Hypothalamus (tissue), 51 donors: ENCODE measurements at regions not wholly inside any gene's neighbourhood (a gene's known extent, or its start where the extent isn't known, plus 50 kb on each side); places are given as distances from the start of the nearest gene placed in this dataset.

Experiments used
- DNase-seq, 51 donors: peaks; one replicate each; lab custom pipeline; 2025; lab: John Stamatoyannopoulos, UW

- DNase-seq, result no peak
These were observed 221.2 kb downstream of the PRDM2 start for GRCh38 chr1:13921190-13921589.

DNA sequence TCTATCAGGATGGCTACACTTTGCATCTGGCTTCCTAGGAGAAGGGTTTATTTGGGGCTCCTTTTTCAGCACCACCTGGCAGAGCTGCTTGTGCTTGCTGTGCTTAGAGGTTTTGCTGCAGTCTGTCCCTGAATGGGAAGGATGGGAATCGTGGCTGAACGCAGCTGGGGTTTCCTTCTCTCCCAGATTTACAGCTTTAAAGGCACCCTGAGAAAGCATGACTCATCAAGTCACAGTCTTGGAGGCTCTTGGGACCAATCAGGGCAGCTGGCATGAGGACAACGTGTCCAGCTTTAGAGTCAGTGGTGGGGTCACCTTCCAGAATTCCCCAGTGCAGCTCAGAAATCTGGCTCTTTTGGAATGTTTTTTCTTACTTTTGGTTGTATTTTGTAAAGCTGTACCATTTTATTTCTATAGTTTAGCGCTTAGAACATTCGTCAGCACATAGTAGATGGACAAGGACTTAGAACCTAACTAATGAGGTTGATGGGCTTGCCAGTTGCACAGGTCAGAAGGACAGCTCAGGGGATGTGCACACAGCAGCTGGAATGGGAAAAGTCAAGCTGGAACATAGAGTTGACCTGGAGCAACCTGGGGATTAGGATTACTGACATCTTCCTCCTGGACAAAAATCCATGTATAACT lies 222.6 kb downstream of the PRDM2 start:
- peak in 2 of 51 donors; percentile 6 to 21 for DNase-seq

GRCh38 chr1:13926556-13926955 lies 226.6 kb downstream of the PRDM2 start:
- peak in 1 of 51 donors; percentile 26 for DNase-seq

GRCh38 chr1:13927736-13928135 lies 227.7 kb downstream of the PRDM2 start:
- no peak for DNase-seq

- DNase-seq, result no peak
These were observed 229.3 kb downstream of the PRDM2 start for GRCh38 chr1:13929313-13929712.

DNA sequence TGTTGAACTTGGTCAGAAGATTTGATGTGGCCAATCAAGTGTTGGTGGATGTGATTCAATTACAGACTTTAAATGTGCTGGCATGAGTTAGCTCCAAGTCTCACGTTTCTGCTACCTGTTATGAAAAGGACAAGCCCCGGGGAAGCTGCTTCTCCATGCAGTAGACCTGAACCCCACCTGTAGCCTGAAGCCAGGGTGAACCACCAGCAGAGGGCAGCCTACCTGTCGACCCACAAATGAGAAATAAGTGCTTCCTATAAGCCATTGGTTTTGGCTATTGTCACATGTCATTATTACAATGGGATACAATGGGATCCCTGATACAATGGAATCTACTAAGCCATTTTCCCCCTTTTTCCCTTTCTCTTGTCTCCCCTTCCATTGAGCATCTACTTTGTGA lies 230.2 kb downstream of the PRDM2 start:
- no peak for DNase-seq

DNA sequence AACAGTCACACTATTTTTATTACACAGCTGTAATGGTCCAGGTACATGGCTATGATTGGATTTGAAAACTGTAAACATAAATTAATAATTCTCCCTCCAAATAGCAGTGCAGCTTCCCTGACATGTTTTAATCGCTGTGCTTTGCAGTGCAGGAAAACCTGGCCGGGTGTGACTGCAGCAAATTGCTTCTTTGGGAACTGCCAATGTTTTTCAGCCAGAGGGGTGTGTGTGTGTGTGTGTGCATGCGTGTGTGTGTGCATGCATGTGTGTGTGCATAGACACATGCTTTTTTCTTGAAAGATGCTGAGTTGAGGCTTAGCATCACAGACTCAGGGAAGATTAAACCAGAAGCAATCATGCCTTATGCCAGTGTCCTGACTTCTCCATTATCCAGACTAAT lies 231.2 kb downstream of the PRDM2 start:
- no peak for DNase-seq

GRCh38 chr1:13935336-13935735 lies 235.3 kb downstream of the PRDM2 start:
- no peak for DNase-seq

- no peak for DNase-seq
These were observed 241.3 kb downstream of the PRDM2 start for GRCh38 chr1:13941315-13941714.

- no peak for DNase-seq
These were observed 243.1 kb downstream of the PRDM2 start for GRCh38 chr1:13943055-13943454.

DNA sequence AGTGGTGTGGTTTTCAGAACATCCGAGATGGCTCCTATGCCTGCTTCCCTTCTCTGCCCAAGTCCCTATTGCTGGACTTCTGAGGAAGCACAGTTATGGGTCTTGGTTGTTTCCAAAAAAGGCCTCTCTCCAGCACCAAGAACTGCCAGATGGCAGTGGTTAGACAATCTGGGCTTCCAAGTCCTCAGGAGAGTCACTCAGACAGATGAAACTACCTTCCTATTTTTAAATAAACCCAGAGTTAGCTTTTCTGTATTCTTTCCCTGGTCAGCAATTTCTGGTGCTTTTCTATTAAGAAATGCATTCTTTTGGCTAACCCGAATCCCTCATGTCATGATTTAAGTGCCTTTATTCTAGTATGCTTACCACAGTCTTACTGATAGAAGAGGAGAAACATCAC lies 245.9 kb downstream of the PRDM2 start:
- DNase-seq, result no peak

DNA sequence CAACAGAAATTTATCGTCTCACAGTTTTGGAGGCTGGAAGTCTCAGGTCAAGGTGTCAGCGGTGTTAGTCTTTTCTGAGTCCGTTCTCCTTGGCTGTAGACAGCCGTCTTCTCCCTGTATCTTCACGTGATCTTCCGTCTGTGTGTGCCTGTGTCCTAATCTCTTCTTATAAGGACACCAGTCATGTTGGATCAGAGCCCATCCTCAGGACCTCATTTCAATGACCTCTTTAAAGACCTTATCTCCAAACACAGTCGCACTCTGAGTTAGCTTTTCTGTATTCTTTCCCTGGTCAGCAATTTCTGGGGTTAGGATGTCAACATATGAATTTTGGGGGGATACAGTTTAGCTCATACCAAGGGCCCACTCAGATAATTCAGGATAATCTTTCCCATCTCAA lies 247.7 kb downstream of the PRDM2 start:
- DNase-seq, result no peak

DNA sequence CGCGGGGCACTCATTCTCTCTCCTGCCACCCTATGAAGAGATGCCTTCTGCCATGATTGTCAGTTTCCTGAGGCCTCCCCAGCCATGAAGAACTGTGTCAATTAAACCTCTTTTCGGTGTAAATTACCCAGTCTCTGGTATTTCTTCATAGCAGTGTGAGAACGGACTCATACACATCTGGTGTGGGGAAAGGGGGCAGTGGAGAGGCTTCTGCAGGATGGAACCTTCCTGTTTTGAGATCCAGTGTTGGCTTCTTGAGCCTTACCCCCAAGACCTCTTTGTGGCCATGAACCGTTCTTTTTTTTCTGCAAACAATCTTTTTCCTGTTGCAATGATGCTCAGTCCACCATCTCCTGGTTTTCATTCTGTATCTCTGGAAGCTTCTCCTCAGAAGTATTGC lies 248.4 kb downstream of the PRDM2 start:
- no peak for DNase-seq

DNA sequence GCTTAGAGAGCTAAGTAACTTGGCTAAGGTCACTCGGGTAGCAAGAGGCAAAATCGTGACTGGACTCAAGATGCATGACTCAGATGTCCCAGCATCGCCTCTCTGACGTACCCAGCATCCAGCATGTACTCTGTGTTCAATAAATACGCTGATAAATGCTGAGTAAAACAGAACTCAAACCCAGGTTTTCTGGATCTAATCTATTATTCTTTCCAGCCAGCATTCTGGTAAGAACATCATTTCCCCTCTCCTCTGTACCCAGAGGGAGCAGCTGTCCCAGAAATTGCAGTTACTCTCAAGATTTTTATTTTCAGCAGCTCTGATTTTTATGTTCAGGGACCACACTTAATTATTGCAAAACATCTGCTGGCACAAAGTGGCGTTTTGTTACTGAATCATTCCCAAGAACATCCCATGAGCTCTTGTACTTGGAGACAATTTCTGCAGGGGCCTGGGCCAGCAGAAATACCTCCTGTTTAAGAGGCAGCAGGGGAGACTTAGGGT lies 249.0 kb downstream of the PRDM2 start:
- DNase-seq, result no peak

DNA sequence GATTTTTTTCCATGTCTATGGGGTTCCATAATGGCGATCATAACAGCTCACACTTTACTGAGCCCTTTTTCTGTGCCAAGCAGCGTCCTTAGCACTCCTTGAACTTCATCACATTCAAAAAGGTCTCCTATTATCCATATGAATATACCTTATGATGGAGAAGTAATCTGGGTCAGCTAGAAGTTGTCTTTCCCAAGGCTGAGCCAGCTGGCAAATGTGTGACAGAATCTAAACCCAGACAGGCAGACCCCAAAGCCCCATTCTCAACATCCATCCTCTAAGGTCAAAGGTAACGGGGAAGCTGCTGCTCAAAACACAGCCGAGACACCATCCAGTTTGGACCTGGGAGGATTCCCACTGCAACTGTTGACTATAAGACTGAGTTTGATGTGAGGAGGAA lies 249.6 kb downstream of the PRDM2 start:
- no peak for DNase-seq

DNA sequence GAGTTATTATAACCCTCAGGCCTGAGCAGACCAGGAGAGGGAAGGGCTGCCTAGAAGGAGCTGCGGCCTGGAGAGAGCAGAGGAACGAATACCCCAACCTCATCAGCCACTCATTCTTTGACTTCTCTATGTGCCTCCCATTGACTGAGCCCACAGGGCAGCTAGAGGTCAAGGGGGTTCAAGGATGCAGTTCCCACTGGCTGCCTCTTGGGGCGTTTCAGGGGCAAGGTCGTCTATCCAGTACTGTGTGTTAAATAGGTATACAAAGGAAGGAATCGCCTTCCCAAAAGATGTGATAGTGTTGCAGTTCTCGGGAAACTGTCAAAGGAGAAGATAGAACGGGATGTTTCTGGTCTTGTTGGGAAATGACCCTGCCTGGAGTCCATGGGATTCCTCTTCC lies 250.6 kb downstream of the PRDM2 start:
- no peak for DNase-seq

DNA sequence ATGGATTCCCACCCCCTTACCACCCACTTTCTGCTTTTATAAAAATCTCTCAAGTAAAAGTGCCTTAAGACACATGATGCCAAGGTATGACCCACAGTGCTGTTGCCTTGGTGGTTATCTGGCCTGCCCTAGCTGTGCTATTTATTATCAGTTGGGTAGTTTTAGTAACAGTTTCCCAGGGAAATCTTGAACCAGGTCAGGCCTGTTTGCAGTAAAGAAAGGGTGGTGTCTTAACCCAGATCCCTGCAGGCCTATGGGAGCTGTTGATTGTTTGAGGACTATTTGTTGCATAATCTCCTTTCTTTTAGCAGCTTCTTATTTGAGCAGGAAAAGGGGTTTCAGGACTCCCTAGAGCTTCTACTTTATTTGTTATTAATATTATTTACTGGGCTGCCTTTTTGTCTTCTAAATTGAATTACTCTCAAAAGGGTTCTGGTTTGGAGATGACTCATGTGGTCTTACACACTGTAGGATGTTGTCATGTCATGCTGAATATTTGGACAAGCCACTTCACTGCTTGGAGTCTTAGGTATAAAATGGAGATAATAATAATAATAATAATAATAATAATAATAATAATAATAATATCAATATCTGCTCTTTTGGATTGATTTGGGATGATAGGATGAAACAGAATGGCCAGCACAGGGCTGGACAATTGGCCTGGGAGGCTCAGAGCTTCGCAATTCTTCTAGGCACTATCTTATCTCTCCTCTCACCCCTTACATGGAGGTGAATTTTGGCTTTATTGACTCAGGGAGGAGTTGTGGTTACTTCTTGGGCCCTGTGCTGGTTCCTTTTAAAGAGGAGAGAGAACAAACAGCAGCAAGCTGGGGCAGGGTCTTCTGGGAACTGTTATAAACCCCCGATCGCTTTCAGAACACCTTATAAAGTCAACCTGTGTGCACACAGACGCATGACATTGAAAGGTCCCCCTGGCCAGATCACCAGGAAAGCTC lies 252.1 kb downstream of the PRDM2 start:
- DNase-seq, result no peak

GRCh38 chr1:13952985-13953384 lies 253.0 kb downstream of the PRDM2 start:
- no peak for DNase-seq

DNA sequence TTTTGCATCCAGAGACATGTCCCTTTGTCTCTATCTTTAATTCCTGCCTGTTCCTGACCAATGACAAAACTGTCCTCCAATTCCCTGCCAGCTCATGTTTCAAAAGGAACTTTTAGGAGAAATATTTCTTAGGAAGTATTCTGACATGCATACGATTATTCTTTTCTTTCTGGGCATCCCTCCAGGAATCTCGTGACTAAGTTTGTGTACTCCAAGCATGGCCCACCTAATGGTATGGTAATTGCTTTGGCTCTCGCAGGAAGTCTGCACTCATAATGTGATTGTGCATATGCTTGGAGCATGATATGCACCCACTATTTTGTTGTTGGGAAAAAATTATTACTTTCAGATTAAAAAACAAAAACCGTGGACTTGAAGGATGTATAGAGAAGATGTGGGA lies 256.4 kb downstream of the PRDM2 start:
- no peak for DNase-seq

DNA sequence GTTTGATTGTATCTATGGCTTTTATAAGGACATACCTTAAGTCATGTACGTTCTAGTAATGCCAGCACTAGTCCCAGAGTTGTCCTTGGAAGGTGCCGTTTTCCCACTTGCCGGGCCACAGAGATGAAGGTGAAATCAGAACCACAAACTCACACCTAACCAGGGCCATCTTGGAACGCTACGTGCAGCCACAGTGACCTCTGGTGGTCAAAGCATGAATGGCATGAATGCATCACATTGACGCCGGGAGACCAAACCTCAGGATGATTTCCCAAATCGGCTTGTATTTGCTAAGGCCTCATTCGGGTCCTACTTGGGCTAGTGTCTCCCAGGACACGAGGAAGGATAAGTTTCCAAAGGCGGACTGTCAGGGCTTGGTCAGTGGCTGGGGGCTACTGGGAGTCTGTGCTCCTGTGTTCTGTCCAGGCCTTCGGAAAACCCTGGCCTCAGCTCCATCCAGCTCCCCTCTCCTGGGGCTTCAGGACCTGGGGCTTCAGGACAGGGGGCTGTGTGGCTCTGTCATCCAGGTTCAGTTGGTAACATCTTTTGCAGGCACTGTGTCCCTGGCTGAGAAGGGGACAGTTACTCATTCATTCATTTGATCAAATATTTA lies 260.5 kb downstream of the PRDM2 start:
- peak in 42 of 51 donors; percentile 6 to 76 (median 34) for DNase-seq

DNA sequence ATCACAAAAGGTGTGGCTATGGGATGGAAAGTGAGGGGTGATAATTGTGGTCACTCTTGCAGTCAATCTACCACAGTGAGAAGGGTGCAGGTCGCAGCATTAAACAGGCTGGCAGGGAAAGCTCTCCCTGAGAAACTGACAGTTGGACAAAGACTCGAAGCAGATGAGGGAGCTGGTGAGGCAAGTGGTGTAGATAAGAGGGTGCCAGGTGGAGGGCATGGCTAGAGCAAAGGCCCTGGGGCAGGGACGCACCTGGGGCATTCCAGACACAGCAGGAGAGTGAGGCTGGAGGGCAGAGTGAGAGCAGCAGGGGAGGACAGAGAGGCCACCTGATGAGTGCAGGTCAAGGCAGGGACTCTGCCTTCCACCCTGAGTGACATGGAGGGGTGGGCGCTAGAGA lies 264.8 kb downstream of the PRDM2 start:
- DNase-seq, result no peak
